Endothelial cell (in vitro differentiated cells): ENCODE measurements at regions not wholly inside any gene's neighbourhood (a gene's known extent, or its start where the extent isn't known, plus 50 kb on each side); places are given as distances from the start of the nearest gene placed in this dataset.

Experiments used
- DNase-seq: peaks from one replicate; pipeline ENCODE4 v3.0.0; 2021; ENCODE audit warnings: low spot score
- H3K27ac Mint-ChIP-seq: one replicate; pipeline ENCODE4 v1.8.0; 2021; ENCODE audit warnings: mixed read lengths, inconsistent platforms; ENCODE audit not compliant: unreplicated experiment
- H3K27me3 Mint-ChIP-seq: one replicate; pipeline ENCODE4 v1.8.0; 2021; ENCODE audit warnings: mild to moderate bottlenecking, moderate library complexity, mixed read lengths, inconsistent platforms; ENCODE audit not compliant: unreplicated experiment
- H3K36me3 Mint-ChIP-seq: one replicate; pipeline ENCODE4 v1.8.0; 2021; ENCODE audit warnings: mild to moderate bottlenecking, low read depth, mixed read lengths, inconsistent platforms; ENCODE audit not compliant: unreplicated experiment
- H3K4me1 Mint-ChIP-seq: one replicate; pipeline ENCODE4 v1.8.0; 2021; ENCODE audit warnings: mild to moderate bottlenecking, mixed read lengths, inconsistent platforms; ENCODE audit not compliant: unreplicated experiment
- H3K4me3 Mint-ChIP-seq: one replicate; pipeline ENCODE4 v1.8.0; 2021; ENCODE audit warnings: mild to moderate bottlenecking, mixed read lengths, inconsistent platforms; ENCODE audit not compliant: unreplicated experiment
- H3K9me3 Mint-ChIP-seq: one replicate; pipeline ENCODE4 v1.8.0; 2021; ENCODE audit warnings: mixed read lengths, inconsistent platforms; ENCODE audit not compliant: unreplicated experiment
- CTCF ChIP-seq: fragments of 200-600 bp; sonication (generic); IDR thresholded peaks from one replicate; pipeline ENCODE4 v1.5.0; 2021; ENCODE audit warnings: antibody characterized with exemption; ENCODE audit not compliant: unreplicated experiment

GRCh38 chr5:167171056-167171455 is 1120.4 kb upstream of the WWC1 start:
- Mint-ChIP-seq H3K9me3 (no peaks in the 10 kb centered on the region), H3K4me1 (peaks cover 8% of the 10 kb centered on the region), H3K27me3 (no peaks in the 10 kb centered on the region), H3K36me3 (no peaks in the 10 kb centered on the region), H3K27ac (no peak overlapping the region), H3K4me3 (no peak overlapping the region)
- no peak for DNase-seq
- TF ChIP-seq CTCF = no peak

- H3K9me3 Mint-ChIP-seq = no peaks in the 10 kb centered on the region
- no peak overlapping the region for H3K27ac Mint-ChIP-seq
- H3K27me3 Mint-ChIP-seq = no peaks in the 10 kb centered on the region
- H3K36me3 Mint-ChIP-seq = no peaks in the 10 kb centered on the region
- H3K4me1 Mint-ChIP-seq = peaks cover 8% of the 10 kb centered on the region
- no peak for DNase-seq
- no peak overlapping the region for H3K4me3 Mint-ChIP-seq
- TF ChIP-seq CTCF = no peak
Measured at GRCh38 chr5:167177736-167178135, 1113.7 kb upstream of the WWC1 start.

- Mint-ChIP-seq H3K4me1 (no peaks in the 10 kb centered on the region), H3K9me3 (no peaks in the 10 kb centered on the region), H3K4me3 (no peak overlapping the region), H3K27me3 (no peaks in the 10 kb centered on the region), H3K27ac (no peak overlapping the region), H3K36me3 (no peaks in the 10 kb centered on the region)
- TF ChIP-seq CTCF = no peak
- DNase-seq = no peak
Measured at GRCh38 chr5:167180906-167181305, 1110.5 kb upstream of the WWC1 start.

- Mint-ChIP-seq H3K36me3 (no peaks in the 10 kb centered on the region), H3K27me3 (no peaks in the 10 kb centered on the region), H3K27ac (no peak overlapping the region), H3K4me3 (no peak overlapping the region), H3K9me3 (no peaks in the 10 kb centered on the region), H3K4me1 (no peaks in the 10 kb centered on the region)
- TF ChIP-seq CTCF = no peak
- DNase-seq = no peak
Measured at GRCh38 chr5:167205881-167206280, 1085.6 kb upstream of the WWC1 start.

- Mint-ChIP-seq H3K9me3 (no peaks in the 10 kb centered on the region), H3K4me3 (no peak overlapping the region), H3K36me3 (no peaks in the 10 kb centered on the region), H3K27me3 (no peaks in the 10 kb centered on the region), H3K4me1 (no peaks in the 10 kb centered on the region), H3K27ac (no peak overlapping the region)
- no peak for DNase-seq
- no peak for TF ChIP-seq CTCF
Measured at GRCh38 chr5:167207081-167207480, 1084.4 kb upstream of the WWC1 start.
